NB4 (cell line): ENCODE measurements at regions not wholly inside any gene's neighbourhood (a gene's known extent, or its start where the extent isn't known, plus 50 kb on each side); places are given as distances from the start of the nearest gene placed in this dataset.

Experiments
- DNase-seq: peaks from one replicate; pipeline ENCODE4 v3.0.0; 2010; ENCODE audit warnings: low read depth
- H3K4me3 ChIP-seq: one replicate; pipeline ENCODE4 v1.5.1; 2011; ENCODE audit warnings: mild to moderate bottlenecking, low read depth, low read length, moderate library complexity
- MYC ChIP-seq: IDR thresholded peaks from 2 replicates; pipeline ENCODE4 v1.6.1; 2011; ENCODE audit warnings: low read depth, low read length
- POLR2A ChIP-seq: IDR thresholded peaks from 2 replicates; pipeline ENCODE4 v1.6.1; 2011; ENCODE audit warnings: mild to moderate bottlenecking; ENCODE audit not compliant: insufficient read length; ENCODE audit errors: extremely low read depth
- TF ChIP-seq, protein P1 (sequence below): IDR thresholded peaks from one replicate; pipeline ENCODE4 v1.5.1; 2012; ENCODE audit warnings: low read depth, low read length
- TF ChIP-seq, protein P2 (sequence below): IDR thresholded peaks from 2 replicates; pipeline ENCODE4 v1.6.1; 2011; ENCODE audit warnings: low read depth, low read length

DNA sequence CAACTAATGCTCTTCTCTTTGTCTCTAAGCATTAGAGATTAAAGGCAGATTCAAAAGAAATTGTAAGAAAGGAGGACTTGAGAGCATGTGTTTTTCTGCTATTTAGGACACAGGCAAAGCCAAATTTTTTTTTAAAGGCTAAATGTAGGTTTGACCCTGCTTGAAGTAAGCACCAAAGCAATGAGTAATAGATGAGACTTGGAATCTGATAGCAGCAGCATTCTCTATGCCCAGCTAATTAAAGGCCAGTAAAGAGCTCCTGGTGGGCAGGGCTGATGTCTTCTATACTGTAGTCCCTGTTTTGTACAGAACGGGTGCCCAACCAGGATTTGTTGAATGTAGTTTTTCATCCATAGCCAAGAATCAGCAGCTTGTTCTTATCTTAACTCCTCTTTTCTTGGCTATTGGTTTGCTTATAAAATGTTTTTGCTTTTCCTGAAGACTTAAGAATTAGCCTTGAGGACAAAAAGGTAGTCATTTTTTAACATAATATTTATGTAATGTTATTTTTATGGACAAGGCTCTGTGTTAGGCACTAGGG, 179.6 kb downstream of the LMO4 start:
- H3K4me3 ChIP-seq, result no peak overlapping the region
- no peak for TF ChIP-seq POLR2A
- no peak for TF ChIP-seq MYC
- TF ChIP-seq, protein P1, sequence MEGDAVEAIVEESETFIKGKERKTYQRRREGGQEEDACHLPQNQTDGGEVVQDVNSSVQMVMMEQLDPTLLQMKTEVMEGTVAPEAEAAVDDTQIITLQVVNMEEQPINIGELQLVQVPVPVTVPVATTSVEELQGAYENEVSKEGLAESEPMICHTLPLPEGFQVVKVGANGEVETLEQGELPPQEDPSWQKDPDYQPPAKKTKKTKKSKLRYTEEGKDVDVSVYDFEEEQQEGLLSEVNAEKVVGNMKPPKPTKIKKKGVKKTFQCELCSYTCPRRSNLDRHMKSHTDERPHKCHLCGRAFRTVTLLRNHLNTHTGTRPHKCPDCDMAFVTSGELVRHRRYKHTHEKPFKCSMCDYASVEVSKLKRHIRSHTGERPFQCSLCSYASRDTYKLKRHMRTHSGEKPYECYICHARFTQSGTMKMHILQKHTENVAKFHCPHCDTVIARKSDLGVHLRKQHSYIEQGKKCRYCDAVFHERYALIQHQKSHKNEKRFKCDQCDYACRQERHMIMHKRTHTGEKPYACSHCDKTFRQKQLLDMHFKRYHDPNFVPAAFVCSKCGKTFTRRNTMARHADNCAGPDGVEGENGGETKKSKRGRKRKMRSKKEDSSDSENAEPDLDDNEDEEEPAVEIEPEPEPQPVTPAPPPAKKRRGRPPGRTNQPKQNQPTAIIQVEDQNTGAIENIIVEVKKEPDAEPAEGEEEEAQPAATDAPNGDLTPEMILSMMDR, result no peak
- TF ChIP-seq, protein P2, sequence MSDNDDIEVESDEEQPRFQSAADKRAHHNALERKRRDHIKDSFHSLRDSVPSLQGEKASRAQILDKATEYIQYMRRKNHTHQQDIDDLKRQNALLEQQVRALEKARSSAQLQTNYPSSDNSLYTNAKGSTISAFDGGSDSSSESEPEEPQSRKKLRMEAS, result no peak
- DNase-seq, result no peak

DNA sequence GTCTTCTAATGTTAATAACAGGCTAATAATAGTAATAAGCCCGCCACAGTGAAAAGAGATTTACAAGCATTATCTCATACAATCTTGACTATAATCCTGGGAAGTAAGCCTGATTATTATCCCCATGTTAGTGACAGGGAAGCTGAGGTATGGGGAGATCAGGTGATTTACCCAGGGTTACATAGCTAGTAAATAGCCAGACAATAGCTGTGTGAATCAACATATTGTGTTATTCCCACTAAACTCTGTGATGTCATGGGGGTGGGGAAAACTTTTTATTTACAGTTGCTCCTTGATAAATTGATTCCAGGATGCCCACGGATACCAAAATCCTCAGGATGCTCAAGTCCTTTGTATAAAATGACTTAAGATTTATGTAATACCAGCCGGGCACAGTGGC, 181.9 kb downstream of the LMO4 start:
- TF ChIP-seq MYC, result no peak
- TF ChIP-seq, protein P2, result no peak
- TF ChIP-seq, protein P1, result no peak
- TF ChIP-seq POLR2A, result no peak
- no peak overlapping the region for H3K4me3 ChIP-seq
- DNase-seq, result no peak

DNA sequence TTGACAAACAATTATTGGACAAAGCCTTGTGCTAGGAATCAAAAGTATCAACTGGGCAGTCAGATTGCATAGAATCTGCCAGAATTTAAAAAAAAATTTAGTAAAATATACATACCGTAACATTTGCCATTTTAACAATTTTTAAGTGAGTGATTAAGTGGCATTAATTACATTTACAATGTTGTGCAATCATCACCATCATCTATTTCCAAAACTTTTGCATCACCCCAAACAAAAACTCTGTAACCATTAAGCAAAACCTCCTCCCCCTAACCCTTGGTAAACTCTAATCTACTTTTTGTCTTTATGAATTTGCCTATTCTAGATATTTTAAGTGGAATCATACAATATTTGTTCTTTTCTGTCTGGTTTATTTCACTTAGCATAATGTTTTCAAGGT, 182.8 kb downstream of the LMO4 start:
- no peak overlapping the region for H3K4me3 ChIP-seq
- no peak for DNase-seq
- TF ChIP-seq POLR2A (no peak), MYC (no peak)
- TF ChIP-seq, protein P1, result no peak
- TF ChIP-seq, protein P2, result no peak

DNA sequence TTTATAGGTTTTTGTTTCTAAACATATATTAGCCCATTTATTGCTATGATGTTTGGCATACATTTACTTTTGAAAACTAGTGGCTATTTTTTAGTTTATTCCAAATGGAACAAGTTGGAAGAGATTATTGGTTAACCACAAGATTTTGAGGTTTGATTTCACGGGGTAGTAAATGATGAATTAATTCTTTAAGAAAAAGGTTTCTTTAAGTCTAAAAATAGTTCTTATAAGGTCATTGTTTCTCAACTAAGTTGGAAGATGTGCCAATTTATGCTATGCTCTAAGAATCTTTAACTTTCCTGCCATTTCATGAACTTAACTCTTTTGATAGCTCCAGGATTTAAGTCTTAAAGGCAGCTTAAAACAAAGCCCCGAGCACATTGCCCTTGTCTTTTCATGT, 183.8 kb downstream of the LMO4 start:
- no peak for TF ChIP-seq POLR2A
- no peak for TF ChIP-seq MYC
- TF ChIP-seq, protein P1, result no peak
- no peak overlapping the region for H3K4me3 ChIP-seq
- no peak for DNase-seq

DNA sequence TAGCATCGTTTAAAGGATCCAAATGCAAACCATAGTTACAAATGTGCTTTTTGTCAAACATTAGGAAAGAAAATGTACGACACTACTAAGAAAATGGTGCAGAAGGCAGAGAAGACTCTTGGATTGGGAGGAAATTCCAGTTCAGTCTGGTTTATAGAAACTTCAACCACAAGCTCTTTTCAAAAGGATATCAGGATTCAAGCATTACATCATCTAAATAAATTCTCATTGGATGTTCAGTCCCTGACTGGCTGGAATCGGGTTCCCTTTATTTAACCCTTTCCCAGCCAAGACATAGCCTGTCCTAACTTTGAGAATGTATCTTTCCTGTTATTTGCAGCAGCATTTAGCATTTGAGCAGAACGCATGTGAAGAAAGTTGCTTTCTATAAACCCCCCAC, 184.6 kb downstream of the LMO4 start:
- no peak for DNase-seq
- TF ChIP-seq, protein P2, result no peak
- TF ChIP-seq POLR2A, result no peak
- TF ChIP-seq, protein P1, result no peak
- no peak for TF ChIP-seq MYC
- H3K4me3 ChIP-seq, result no peak overlapping the region

DNA sequence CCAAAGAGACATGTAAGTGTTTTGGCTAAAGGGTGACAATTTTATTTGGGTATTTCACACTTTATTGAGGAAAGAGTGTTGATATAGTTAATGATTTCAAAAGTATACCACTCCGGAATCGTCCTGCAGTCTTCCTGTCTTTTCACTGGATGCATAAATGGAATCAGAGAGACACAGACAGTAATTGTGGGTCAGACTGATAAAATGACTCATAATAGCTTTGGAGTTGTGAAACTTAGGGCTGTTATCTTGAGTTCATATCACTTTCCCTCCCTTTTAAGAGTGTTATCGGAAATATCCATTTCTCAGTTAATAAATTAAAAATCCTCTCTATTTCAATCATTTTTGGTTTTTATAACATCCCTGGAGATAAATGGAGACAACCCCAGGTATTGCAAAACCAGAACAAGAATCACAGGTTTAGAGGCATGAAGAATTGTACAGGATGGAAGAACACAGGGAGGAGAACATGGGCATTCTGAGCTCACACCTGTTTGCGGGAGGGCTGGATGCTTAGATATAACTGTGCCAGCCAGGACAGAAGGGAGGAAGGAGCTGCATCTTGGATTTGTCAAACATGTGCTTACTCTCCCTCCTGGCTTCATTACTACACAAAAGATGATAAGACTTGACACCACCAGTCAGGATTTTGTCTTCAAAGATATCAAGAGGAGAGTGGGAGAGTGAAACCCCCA, 185.4 kb downstream of the LMO4 start:
- TF ChIP-seq, protein P1, result no peak
- TF ChIP-seq MYC (no peak), POLR2A (no peak)
- TF ChIP-seq, protein P2, result no peak
- no peak for DNase-seq
- H3K4me3 ChIP-seq, result no peak overlapping the region
